C4-2B (cell line): ENCODE measurements at regions not wholly inside any gene's neighbourhood (a gene's known extent, or its start where the extent isn't known, plus 50 kb on each side); places are given as distances from the start of the nearest gene placed in this dataset.

Experiments
- H3K27ac ChIP-seq: fragments of 450-650 bp; 2 replicates; pipeline ENCODE4 v1.5.1; 2017
- CTCF ChIP-seq: fragments of 450-650 bp; conservative IDR thresholded peaks from 2 replicates; pipeline ENCODE4 v1.5.1; 2017; ENCODE audit warnings: mild to moderate bottlenecking
- ZFX ChIP-seq: fragments of 450-650 bp; IDR thresholded peaks from 2 replicates; pipeline ENCODE4 v1.6.1; 2017

- H3K27ac ChIP-seq, result no peak overlapping the region
- TF ChIP-seq CTCF, result no peak
Measured at GRCh38 chr19:28505134-28505533, 707.8 kb downstream of the UQCRFS1 start.

DNA sequence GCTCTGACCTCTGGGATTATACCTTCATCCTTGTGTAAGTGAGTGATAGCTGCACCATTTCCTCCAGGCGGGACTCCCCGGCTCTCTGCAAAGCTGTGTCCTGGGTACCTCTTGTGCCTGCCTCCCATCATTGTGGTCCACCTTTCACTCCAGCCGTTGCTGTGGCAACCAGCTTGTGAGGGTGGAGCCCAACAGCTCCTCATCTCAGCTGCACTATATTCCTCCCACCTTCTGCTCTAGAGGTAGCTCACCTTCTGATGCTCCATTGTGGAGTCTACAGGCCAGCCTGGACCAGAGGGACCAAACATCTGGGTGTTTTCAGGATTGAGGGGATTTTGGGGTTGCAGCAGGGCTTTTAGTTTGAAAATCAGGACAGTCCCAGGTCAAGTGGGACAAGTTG, 708.2 kb downstream of the UQCRFS1 start:
- H3K27ac ChIP-seq, result no peak overlapping the region
- TF ChIP-seq ZFX, result no peak
- no peak for TF ChIP-seq CTCF

- no peak for TF ChIP-seq ZFX
- no peak for TF ChIP-seq CTCF
- no peak overlapping the region for H3K27ac ChIP-seq
Measured at GRCh38 chr19:28504139-28504538, 708.8 kb downstream of the UQCRFS1 start.

DNA sequence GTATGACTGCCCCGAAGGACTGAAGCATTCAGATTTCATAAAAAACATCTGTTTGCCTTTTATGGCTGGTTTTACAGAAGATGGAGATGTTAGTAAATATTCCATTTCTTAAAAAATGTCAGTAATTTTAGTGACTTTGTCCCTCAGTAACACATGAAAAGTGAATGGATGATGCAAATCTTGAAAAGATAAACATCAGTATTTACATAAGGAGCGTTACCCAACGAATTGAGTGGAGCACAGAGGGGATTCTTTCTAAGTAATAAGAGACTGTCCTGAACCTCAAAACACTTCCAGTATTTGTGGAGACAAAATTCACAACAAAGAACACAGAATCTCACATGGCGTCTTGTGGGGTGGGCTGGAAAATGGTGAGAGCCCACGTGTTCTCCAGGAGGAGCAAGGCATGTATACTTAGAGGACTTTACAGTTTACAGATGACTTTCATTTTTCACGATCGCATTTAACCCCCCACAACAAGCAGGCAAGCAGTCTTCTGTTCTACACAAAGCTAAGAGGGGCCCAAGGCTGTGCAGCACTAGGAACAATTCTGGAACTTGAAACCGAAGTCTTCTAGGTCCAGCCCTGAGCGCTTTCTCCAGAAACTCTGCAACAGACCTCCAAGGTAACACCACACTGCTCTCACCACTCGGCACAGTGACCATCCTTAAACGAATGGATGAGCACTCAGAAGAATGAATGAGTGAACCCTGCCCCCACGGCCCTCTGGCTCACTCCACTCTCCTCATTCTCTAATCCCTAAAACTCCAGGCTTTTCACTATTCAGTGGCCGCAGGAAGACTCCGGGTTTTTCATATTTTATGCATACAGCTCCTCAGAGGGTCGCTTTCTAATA, 709.8 kb downstream of the UQCRFS1 start:
- no peak for TF ChIP-seq CTCF
- no peak for TF ChIP-seq ZFX
- no peak overlapping the region for H3K27ac ChIP-seq

- TF ChIP-seq ZFX (no peak), CTCF (no peak)
- H3K27ac ChIP-seq, result no peak overlapping the region
Measured at GRCh38 chr19:28501976-28502375, 711.0 kb downstream of the UQCRFS1 start.

DNA sequence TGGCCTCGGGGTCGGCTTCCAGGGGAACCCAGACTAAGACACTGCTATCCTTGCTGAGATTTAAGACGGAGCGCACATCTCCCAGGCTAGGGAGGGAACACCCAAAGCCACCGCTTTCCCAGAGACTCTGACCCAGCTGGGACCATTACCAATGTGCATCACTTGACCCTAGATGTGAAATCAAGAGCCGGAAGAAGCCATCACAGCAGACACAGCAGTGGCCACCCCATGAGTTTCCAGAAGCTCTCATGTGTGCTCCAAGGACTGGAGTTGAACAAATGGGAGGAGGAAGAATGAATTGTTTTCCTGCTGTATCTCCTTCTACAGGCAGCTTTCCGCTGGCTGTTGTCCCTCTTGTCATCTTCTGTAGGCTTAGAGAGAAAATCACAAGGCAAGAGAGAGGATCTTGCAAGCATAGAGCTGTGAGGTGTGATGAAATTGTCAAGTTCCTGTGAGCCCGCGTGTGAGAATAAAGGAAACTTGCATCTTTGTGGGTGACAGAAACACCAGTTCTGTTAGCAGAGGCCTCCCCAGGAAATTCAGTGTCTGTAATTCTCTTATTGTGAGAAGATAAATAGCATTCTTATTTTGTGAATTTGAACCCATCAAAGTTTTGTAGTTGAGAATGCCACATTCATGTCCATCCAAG, 711.8 kb downstream of the UQCRFS1 start:
- TF ChIP-seq CTCF (no peak), ZFX (no peak)
- no peak overlapping the region for H3K27ac ChIP-seq

DNA sequence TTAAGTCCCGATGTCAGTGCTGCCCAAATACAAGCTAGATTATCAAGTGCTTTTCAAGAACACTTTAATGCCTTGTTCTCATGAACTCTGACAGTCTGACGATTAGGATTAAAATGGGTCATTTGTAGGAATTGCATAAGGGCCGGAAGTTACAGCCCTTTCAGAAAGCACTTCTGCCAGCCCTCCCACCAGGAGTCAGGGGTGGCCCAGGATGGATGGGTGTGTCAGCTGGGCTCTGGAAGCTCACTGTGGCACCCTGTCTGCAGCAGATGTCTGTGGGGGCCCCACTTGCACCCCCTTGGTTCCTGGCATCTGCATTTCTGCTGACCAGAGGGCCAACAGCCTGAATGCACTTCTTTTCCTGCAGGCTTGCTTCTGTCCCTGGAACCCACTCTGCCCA, 712.7 kb downstream of the UQCRFS1 start:
- TF ChIP-seq ZFX (no peak), CTCF (no peak)
- H3K27ac ChIP-seq, result no peak overlapping the region
